GM12878 (cell line): ENCODE measurements at regions not wholly inside any gene's neighbourhood (a gene's known extent, or its start where the extent isn't known, plus 50 kb on each side); places are given as distances from the start of the nearest gene placed in this dataset.

Experiments
- ATAC-seq: fragments of 200-7000 bp; cut with Tn5 transposase; 3 replicates; pipeline ENCODE4 v1.9.1; 2020; ENCODE audit warnings: mild to moderate bottlenecking, moderate library complexity
- BruUV-seq: library from RNA; stranded (reverse); fragments of 400-500 nt; replicated peaks from 2 replicates; lab custom pipeline; 2021; lab: Mats Ljungman, UMichigan
- CTCF ChIA-PET: fragments of 300-600 bp; sonication (Branson Sonifier 250); formaldehyde crosslinking; extraction: SDS; loops from one replicate; lab custom pipeline; 2021; ENCODE audit warnings: inconsistent platforms; lab: Yijun Ruan, JAX
- POLR2A ChIA-PET: fragments of 350-600 bp; formaldehyde crosslinking; extraction: SDS; loops from one replicate; lab custom pipeline; 2021; ENCODE audit warnings: inconsistent platforms; lab: Charles Lee
- RAD21 ChIA-PET: fragments of 300-600 bp; sonication (Branson Sonifier 250); formaldehyde crosslinking; loops from one replicate; lab custom pipeline; 2023; ENCODE audit warnings: antibody characterized with exemption; ENCODE audit not compliant: unreplicated experiment; lab: Charles Lee
- SMC1A ChIA-PET: fragments of 300-600 bp; sonication (Branson Sonifier 250); formaldehyde crosslinking; loops from one replicate; lab custom pipeline; 2023; ENCODE audit not compliant: unreplicated experiment, uncharacterized antibody; lab: Charles Lee
- DNase-seq: peaks from one replicate; pipeline ENCODE4 v3.0.0-alpha.2; 2011; ENCODE audit warnings: low read depth, low spot score
- FAIRE-seq: peaks from 3 replicates; lab custom pipeline; 2011; peaks lifted over from hg19 to GRCh38; lab: Jason Lieb, UNC
- H2AFZ ChIP-seq: 2 replicates; pipeline ENCODE4 v1.6.0; 2011; ENCODE audit warnings: low read depth, low read length, control low read depth; ENCODE audit not compliant: control insufficient read depth
- H3K27ac ChIP-seq: 2 replicates; pipeline ENCODE4 v1.5.1; 2011; ENCODE audit warnings: control low read depth; ENCODE audit not compliant: control insufficient read depth, insufficient read depth
- H3K27me3 ChIP-seq, 2 experiments: replicated peaks in 1 of 2; 2 replicates each; pipeline versions ENCODE4 v1.6.0 to v1.6.1; 2011; ENCODE audit warnings: low read length in 1 of 2; ENCODE audit not compliant: control insufficient read depth in 2 of 2, insufficient read depth in 2 of 2
- H3K36me3 ChIP-seq, 2 experiments: 2 replicates each; pipeline ENCODE4 v1.5.1; 2011; ENCODE audit warnings: low read length in 1 of 2; ENCODE audit not compliant: control insufficient read depth in 2 of 2, insufficient read depth in 2 of 2
- H3K4me1 ChIP-seq: 2 replicates; pipeline ENCODE4 v1.6.1; 2011; ENCODE audit warnings: mild to moderate bottlenecking, low read length, moderate library complexity, mixed read lengths; ENCODE audit not compliant: control insufficient read depth, insufficient read depth
- H3K4me2 ChIP-seq: 2 replicates; pipeline ENCODE4 v1.6.0; 2011; ENCODE audit warnings: control low read depth; ENCODE audit not compliant: control insufficient read depth, insufficient read depth
- H3K4me3 ChIP-seq: fragments of 200-600 bp; sonication (generic); 2 replicates; pipeline ENCODE4 v1.5.1; 2016
- H3K79me2 ChIP-seq: 2 replicates; pipeline ENCODE4 v1.6.0; 2011; ENCODE audit warnings: low read length; ENCODE audit not compliant: control insufficient read depth, insufficient read depth
- H3K9ac ChIP-seq: 2 replicates; pipeline ENCODE4 v1.8.0; 2011; ENCODE audit warnings: low read length, control low read depth, mixed read lengths; ENCODE audit not compliant: control insufficient read depth, insufficient read depth
- H3K9me3 ChIP-seq: replicated peaks from 3 replicates; pipeline ENCODE4 v1.5.1; 2011; ENCODE audit warnings: mild to moderate bottlenecking, low read length; ENCODE audit not compliant: control insufficient read depth, insufficient read depth
- H4K20me1 ChIP-seq: 2 replicates; pipeline ENCODE4 v1.6.0; 2011; ENCODE audit not compliant: control insufficient read depth, insufficient read depth
- CHD1 ChIP-seq: IDR thresholded peaks from 2 replicates; pipeline ENCODE4 v1.6.1; 2012; ENCODE audit warnings: low read depth, low read length, improper control_type of control experiment
- CTCF ChIP-seq, 3 experiments: IDR thresholded peaks in 2 of 3; conservative IDR thresholded peaks in 1 of 3; 2 replicates each; pipeline ENCODE4 v1.5.1; 2011; ENCODE audit warnings: low read depth in 3 of 3, low read length in 3 of 3, mild to moderate bottlenecking in 3 of 3, control low read depth in 2 of 3, moderate library complexity in 2 of 3, inconsistent platforms in 1 of 3, mixed read lengths in 1 of 3; ENCODE audit not compliant: control insufficient read depth in 2 of 3, insufficient read depth in 1 of 3; ENCODE audit errors: extremely low read depth in 1 of 3
- WGBS: methylation state at CpG from one replicate; pipeline ENCODE4 v1.1.6; 2016; ENCODE audit warnings: low lambda C conversion rate; ENCODE audit not compliant: insufficient replicate concordance, insufficient coverage; ENCODE audit errors: missing lambda C conversion rate; 5-methylcytosine and 5-hydroxymethylcytosine counted together
- in situ Hi-C: fragments of 300-500 bp; cut with MboI; formaldehyde crosslinking; loops from 9 replicates; pipeline ENCODE4 v1.14.3; 2018; ENCODE audit warnings: mixed read lengths
- intact Hi-C: fragments of 100-400 bp; cut with micrococcal nuclease; formaldehyde crosslinking; loops from one replicate; pipeline ENCODE4 v1.14.2; 2022; ENCODE audit not compliant: unreplicated experiment

GRCh38 chr10:42690449-42691360 lies 52.3 kb upstream of the ZNF33B start:
- no peaks in the 10 kb centered on the region for H4K20me1 ChIP-seq
- no peak overlapping the region for H3K4me2 ChIP-seq
- no TSS peak for BruUV-seq
- no peaks in the 10 kb centered on the region; the same call in 2 of the 3 replicates for H3K9me3 ChIP-seq
- POLR2A ChIA-PET: no interaction called here
- H3K9ac ChIP-seq: no peak overlapping the region
- ATAC-seq (peak; percentile 62), DNase-seq (no peak), FAIRE-seq (no peak)
- in situ Hi-C loops: no loop called here
- no peaks in the 10 kb centered on the region for H3K4me1 ChIP-seq
- RAD21 ChIA-PET: no interaction called here
- H2AFZ ChIP-seq: no peak overlapping the region
- TF ChIP-seq CHD1: no peak
- peak in 1 of 3 experiments; percentile 15; a peak in 1 of 6 replicates for TF ChIP-seq CTCF (IDR thresholded peaks at IDR 0.05 in 2 of 3, conservative IDR thresholded peaks at IDR 0.05 in 1 of 3; ENCODE audit: control insufficient read depth in 2 of 3, extremely low read depth in 1 of 3, insufficient read depth in 1 of 3, low read depth in 3 of 3, low read length in 3 of 3)
- no peaks in the 10 kb centered on the region for H3K27me3 ChIP-seq
- CTCF ChIA-PET: no interaction called here
- H3K27ac ChIP-seq: no peak overlapping the region
- 73% methylated on average over 18 of the region's 29 CpGs for WGBS
- H3K79me2 ChIP-seq: no peaks in the 10 kb centered on the region
- no peak overlapping the region for H3K4me3 ChIP-seq
- SMC1A ChIA-PET: no interaction called here
- no peaks in the 10 kb centered on the region for H3K36me3 ChIP-seq
- intact Hi-C loops: no loop called here
